ENCODE measurements at regions not wholly inside any gene's neighbourhood (a gene's known extent, or its start where the extent isn't known, plus 50 kb on each side); places are given as distances from the start of the nearest gene placed in this dataset.

DNA sequence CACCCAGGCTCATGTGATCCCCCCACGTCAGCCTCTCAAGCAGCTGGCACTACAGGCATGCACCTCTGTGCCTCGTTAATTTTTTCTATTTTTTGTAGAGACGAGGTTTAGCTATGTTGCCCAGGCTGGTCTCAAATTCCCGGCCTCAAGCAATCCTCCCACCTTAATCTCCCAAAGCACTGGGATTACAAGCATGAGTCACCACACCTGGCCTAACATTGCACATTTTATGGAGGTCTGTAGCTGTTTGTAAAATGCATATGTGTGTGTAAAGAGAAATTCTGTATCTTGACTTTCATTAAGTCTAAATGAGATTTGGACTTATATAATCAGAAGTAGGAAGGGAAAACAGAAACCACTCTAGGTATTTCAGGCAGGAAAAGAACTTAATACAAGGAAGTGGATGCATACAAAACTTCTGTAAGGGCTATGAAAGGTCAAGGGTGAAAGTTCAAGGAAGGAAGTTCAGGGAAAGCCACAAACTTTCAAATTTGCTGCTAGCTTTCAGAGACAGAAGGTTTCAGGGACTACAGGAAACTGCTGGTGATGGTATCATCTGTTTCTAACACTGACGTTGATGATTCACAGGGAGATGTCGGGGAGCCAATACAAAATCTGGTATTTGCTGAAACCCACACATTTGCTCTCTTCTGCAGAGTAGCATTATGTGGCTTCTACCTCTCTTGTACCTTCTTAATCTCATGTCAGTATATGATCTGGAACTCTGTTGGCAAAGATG lies 209.4 kb downstream of the PIK3R1 start:
- TF ChIP-seq, protein P1, sequence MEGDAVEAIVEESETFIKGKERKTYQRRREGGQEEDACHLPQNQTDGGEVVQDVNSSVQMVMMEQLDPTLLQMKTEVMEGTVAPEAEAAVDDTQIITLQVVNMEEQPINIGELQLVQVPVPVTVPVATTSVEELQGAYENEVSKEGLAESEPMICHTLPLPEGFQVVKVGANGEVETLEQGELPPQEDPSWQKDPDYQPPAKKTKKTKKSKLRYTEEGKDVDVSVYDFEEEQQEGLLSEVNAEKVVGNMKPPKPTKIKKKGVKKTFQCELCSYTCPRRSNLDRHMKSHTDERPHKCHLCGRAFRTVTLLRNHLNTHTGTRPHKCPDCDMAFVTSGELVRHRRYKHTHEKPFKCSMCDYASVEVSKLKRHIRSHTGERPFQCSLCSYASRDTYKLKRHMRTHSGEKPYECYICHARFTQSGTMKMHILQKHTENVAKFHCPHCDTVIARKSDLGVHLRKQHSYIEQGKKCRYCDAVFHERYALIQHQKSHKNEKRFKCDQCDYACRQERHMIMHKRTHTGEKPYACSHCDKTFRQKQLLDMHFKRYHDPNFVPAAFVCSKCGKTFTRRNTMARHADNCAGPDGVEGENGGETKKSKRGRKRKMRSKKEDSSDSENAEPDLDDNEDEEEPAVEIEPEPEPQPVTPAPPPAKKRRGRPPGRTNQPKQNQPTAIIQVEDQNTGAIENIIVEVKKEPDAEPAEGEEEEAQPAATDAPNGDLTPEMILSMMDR (IDR thresholded peaks at IDR 0.05), result no peak
- TF ChIP-seq EP300 (IDR thresholded peaks at IDR 0.05) (no peak), POLR2A (IDR thresholded peaks at IDR 0.05; ENCODE audit: low read depth) (no peak), POLR2AphosphoS5 (IDR thresholded peaks at IDR 0.05) (no peak)
